NCI-H2196 (cell line): ENCODE measurements at regions not wholly inside any gene's neighbourhood (a gene's known extent, or its start where the extent isn't known, plus 50 kb on each side); places are given as distances from the start of the nearest gene placed in this dataset.
"Not testable (repeated sequence)": the region's sequence is repeated elsewhere in the genome, so short reads cannot be mapped to it uniquely, and the experiment has no call there.

ENCODE experiments used
- DNase-seq: peaks from one replicate; lab custom pipeline; 2025; ENCODE audit not compliant: unreplicated experiment; lab: John Stamatoyannopoulos, UW

GRCh38 chr12:67893022-67893580, 96.1 kb upstream of the IFNG-AS1 start:
- DNase-seq: no peak

DNA sequence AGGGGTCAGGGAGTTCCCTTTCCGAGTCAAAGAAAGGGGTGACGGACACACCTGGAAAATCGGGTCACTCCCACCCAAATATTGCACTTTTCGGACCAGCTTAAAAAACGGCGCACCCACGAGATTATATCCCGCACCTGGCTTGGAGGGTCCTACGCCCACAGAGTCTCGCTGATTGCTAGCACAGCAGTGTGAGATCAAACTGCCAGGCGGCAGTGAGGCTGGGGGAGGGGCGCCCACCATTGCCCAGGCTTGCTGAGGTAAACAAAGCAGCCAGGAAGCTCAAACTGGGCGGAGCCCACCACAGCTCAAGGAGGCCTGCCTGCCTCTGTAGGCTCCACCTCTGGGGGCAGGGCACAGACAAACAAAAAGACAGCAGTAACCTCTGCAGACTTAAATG, 88.8 kb upstream of the IFNG-AS1 start:
- not testable (repeated sequence) for DNase-seq

- DNase-seq: no peak
These were observed 80.1 kb upstream of the IFNG-AS1 start for GRCh38 chr12:67909091-67909531.

GRCh38 chr12:67909681-67910080, 79.6 kb upstream of the IFNG-AS1 start:
- no peak for DNase-seq

- DNase-seq: no peak
These were observed 78.6 kb upstream of the IFNG-AS1 start for GRCh38 chr12:67910360-67911274.

- DNase-seq: no peak
These were observed 78.0 kb upstream of the IFNG-AS1 start for GRCh38 chr12:67911275-67911600.

GRCh38 chr12:67911789-67912188, 77.5 kb upstream of the IFNG-AS1 start:
- DNase-seq: no peak

DNA sequence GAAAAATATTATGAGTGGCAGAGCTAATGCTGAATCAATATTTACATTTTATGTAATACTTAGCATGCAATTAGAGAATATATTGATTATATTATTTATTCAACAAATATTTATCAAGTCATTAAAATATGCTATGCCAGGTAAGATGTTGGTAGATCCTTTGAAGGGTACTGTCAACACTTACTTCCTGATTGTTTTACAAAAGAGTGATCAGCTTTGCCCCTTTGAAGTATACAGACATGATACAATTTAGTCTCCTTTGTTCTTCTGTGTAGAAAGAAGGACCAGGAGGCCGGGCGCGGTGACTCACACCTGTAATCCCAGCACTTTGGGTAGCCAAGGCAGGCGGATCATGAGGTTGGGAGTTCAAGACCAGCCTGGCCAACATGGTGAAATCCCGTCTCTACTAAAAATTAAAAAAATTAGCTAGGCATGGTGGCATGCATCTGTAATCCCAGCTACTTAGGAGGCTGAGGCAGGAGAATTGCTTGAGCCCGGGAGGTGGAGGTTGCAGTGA, 73.9 kb upstream of the IFNG-AS1 start:
- DNase-seq: no peak

DNA sequence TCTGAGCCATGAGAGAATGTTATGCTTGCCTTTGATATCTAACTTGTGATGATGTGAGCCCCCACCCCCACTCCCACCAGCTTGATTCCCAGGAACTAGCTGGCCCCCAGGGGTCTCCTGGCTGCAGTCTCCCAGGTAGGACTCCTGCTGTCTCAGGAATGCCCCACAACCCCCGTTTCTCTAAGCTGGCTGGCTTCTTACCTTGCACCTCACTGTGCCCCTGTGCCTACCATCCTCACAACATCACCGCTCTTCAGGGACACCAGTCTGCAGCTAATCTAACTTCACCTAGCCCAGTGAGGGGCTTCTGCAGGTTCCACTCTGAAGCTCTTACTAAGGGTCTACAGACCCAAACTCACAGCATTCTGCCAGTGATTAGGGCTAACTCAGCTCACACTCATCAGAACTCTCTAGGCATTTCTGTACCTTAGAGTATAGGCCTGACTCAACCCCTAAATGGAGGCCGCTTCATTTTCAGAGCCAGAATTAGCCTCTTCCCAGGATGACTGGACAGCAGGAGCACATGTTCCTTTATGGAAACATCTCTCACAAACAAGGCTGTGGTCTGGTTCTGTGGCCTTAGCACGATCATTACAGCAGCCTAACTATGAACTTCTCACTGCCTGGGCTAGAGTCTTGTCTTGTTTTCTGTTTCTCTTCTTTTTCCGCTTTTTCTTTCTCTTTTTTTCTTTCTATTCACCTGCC, 72.8 kb upstream of the IFNG-AS1 start:
- no peak for DNase-seq

- DNase-seq: no peak
These were observed 71.4 kb upstream of the IFNG-AS1 start for GRCh38 chr12:67917811-67918210.

DNA sequence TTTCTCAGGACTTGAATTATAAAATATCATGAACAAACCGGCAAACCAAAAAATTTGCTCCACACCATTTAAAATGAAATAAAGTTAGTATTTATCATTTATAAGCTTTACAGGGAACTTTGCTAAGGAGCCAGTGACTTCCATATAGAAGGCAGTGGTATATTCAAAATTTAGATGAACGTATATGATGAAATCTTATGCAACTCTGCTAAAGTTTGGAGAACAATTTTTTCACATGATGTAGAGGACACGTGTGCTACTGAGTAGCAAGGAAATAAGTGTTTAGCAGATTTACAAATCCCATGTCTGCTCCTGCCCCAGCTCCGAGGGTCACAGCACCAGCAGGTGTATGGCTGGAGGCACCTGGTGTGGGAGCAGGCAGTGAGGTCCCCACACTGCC, 70.8 kb upstream of the IFNG-AS1 start:
- no peak for DNase-seq

- no peak for DNase-seq
These were observed 69.8 kb upstream of the IFNG-AS1 start for GRCh38 chr12:67919406-67919805.

DNA sequence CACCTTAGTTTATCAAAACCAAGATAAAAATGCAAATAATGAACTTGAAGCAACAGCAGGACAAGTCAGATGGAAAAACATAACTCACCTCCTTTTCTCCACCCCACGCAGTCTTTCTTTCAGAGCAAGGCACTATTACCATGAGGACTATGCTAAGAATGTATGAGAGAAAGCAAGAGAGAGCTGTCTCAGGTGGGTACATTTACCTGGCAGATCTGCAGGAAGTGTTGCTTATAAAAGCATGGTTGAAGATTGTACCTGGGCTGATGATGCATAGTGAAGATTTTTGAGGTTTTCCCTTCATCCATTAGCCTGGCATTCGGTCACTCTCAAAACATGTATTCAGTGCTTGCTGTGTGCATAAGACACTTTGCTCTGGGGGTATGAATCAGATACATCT, 68.8 kb upstream of the IFNG-AS1 start:
- no peak for DNase-seq

- no peak for DNase-seq
These were observed 68.0 kb upstream of the IFNG-AS1 start for GRCh38 chr12:67921286-67921685.

- DNase-seq: no peak
These were observed 67.0 kb upstream of the IFNG-AS1 start for GRCh38 chr12:67922245-67922644.

GRCh38 chr12:67925077-67925476, 64.2 kb upstream of the IFNG-AS1 start:
- DNase-seq: peak; percentile 20

DNA sequence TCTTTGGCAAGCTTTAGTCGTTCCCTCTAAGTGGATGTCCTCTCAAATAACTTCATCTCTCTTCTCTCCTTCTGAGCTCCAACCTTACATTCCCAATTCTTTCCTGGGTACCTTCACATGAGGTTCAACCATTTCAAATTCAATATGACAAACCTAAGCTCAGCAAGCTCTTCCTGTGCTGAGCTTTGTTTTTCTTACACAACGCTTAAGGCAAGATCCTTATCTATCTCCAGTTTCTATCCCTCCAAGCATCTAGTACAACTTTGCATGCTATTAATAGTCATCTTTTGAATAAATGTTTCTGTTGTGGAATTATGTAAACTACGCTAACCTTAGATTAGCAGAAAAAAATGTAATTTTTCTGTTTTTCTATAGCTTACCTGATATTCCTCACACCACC, 63.7 kb upstream of the IFNG-AS1 start:
- no peak for DNase-seq

- DNase-seq: no peak
These were observed 63.2 kb upstream of the IFNG-AS1 start for GRCh38 chr12:67926063-67926462.

- no peak for DNase-seq
These were observed 61.9 kb upstream of the IFNG-AS1 start for GRCh38 chr12:67927324-67927723.

DNA sequence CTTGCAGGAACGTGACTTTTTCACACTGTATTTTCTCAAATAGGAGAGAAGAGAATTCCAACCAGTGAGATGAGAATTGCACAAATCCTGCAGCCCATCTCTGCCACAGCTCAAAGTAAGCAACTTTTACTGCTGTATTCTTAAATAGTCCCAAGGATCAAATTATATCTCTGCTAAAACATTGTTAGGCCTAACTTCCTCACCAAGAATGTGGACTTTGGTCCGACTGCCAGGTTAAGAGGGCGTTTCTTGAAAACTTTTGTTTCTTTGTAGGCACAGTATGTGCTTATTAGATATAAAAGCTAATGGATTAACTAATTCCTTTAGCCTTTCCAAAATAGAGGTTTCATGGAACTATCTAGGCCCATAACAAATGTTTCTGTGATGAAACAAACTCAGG, 61.4 kb upstream of the IFNG-AS1 start:
- no peak for DNase-seq

- no peak for DNase-seq
These were observed 60.4 kb upstream of the IFNG-AS1 start for GRCh38 chr12:67928621-67929383.
